Lung (tissue), 11 donors: ENCODE measurements at regions not wholly inside any gene's neighbourhood (a gene's known extent, or its start where the extent isn't known, plus 50 kb on each side); places are given as distances from the start of the nearest gene placed in this dataset.
"Not testable (repeated sequence)": the region's sequence is repeated elsewhere in the genome, so short reads cannot be mapped to it uniquely, and the experiment has no call there.

Experiments used
- ATAC-seq: fragments of 200-7000 bp; cut with Tn5 transposase; one replicate; pipeline ENCODE4 v1.9.1; 2020; ENCODE audit warnings: moderate number of reproducible peaks; ENCODE audit not compliant: insufficient read depth, low FRiP score
- DNase-seq, 3 donors: peaks; one replicate each; pipeline ENCODE4 v3.0.0-alpha.2; 2013 to 2017
- H3K27ac ChIP-seq, 2 donors: one replicate each; pipeline ENCODE4 v1.5.1; 2013; ENCODE audit warnings: mild to moderate bottlenecking in 2 of 2, moderate library complexity in 2 of 2, control low read depth in 1 of 2, inconsistent platforms in 1 of 2, low read depth in 1 of 2, low read length in 1 of 2
- H3K27me3 ChIP-seq, 3 donors: one replicate each; pipeline ENCODE4 v1.5.1; 2013; ENCODE audit warnings: low read length in 2 of 3; ENCODE audit not compliant: control insufficient read depth in 3 of 3, insufficient read depth in 3 of 3
- H3K36me3 ChIP-seq, 4 donors: one replicate each; pipeline ENCODE4 v1.5.1; 2013; ENCODE audit warnings: low read length in 4 of 4, mild to moderate bottlenecking in 1 of 4, moderate library complexity in 1 of 4; ENCODE audit not compliant: control insufficient read depth in 4 of 4, insufficient read depth in 4 of 4
- H3K4me1 ChIP-seq, 5 donors: one replicate each; pipeline ENCODE4 v1.5.1; 2013; ENCODE audit warnings: low read length in 5 of 5, mild to moderate bottlenecking in 2 of 5, moderate library complexity in 1 of 5; ENCODE audit not compliant: control insufficient read depth in 5 of 5, insufficient read depth in 5 of 5
- H3K4me3 ChIP-seq: one replicate; pipeline ENCODE4 v1.5.1; 2013; ENCODE audit warnings: mild to moderate bottlenecking, control low read depth, moderate library complexity
- H3K9ac ChIP-seq, 2 donors: one replicate each; pipeline ENCODE4 v1.5.1; 2013; ENCODE audit warnings: low read length in 2 of 2, control low read depth in 1 of 2; ENCODE audit not compliant: insufficient read depth in 1 of 2
- H3K9me3 ChIP-seq, 4 donors: one replicate each; pipeline ENCODE4 v1.5.1; 2013; ENCODE audit warnings: low read length in 3 of 4, mild to moderate bottlenecking in 1 of 4, moderate library complexity in 1 of 4; ENCODE audit not compliant: control insufficient read depth in 4 of 4, insufficient read depth in 3 of 4
- CTCF ChIP-seq: IDR thresholded peaks from 2 replicates; pipeline ENCODE4 v1.5.1; 2012; ENCODE audit warnings: mild to moderate bottlenecking; ENCODE audit errors: control extremely low read depth, extremely low read depth
- WGBS, 2 donors: extraction: QIAGEN DNeasy Blood & Tissue Kit; methylation state at CpG; one replicate each; pipeline ENCODE4 v1.1.7; 2013; 5-methylcytosine and 5-hydroxymethylcytosine counted together
- donor health status: control.
- donor health status: control.
- donor health status: Bipolar disorder and iron deficiency.
- donor health status: healthy.
- donor health status: DM: yes; HTN: yes; CAD: no.

- peaks cover 0 to 4% (median 0%) of the 10 kb centered on the region in 3 donors for H3K27me3 ChIP-seq
- H3K9me3 ChIP-seq = peaks cover 0 to 48% (median 0%) of the 10 kb centered on the region in 4 donors
- no peak for ATAC-seq
- no peaks in the 10 kb centered on the region for H3K36me3 ChIP-seq
- H3K9ac ChIP-seq = no peak overlapping the region
- no peak overlapping the region for H3K27ac ChIP-seq
- WGBS, 2 donors = 38 to 57% methylated on average over 38 of the region's 38 CpGs
- DNase-seq = no peak
- no peak overlapping the region for H3K4me3 ChIP-seq
- H3K4me1 ChIP-seq = no peaks in the 10 kb centered on the region
- TF ChIP-seq CTCF = no peak
These were observed 1513.4 kb upstream of the DEFB115 start for GRCh38 chr20:29744071-29744470.

GRCh38 chr20:29745534-29746245, 1511.8 kb upstream of the DEFB115 start:
- ATAC-seq, DNase-seq, H3K4me3 ChIP-seq, H3K4me1 ChIP-seq, H3K9ac ChIP-seq, H3K36me3 ChIP-seq, H3K27me3 ChIP-seq, H3K27ac ChIP-seq: not testable (repeated sequence)
- 81 to 82% methylated on average over 26 of the region's 26 CpGs for WGBS, 2 donors
- H3K9me3 ChIP-seq = peaks cover 0 to 50% (median 0%) of the 10 kb centered on the region in 4 donors

- no peaks in the 10 kb centered on the region for H3K4me1 ChIP-seq
- H3K9ac ChIP-seq = no peak overlapping the region
- no peak overlapping the region for H3K27ac ChIP-seq
- DNase-seq (no peak), ATAC-seq (no peak)
- H3K9me3 ChIP-seq = peaks cover 0 to 13% (median 0%) of the 10 kb centered on the region in 4 donors
- WGBS, 2 donors = 93 to 94% methylated on average over 33 of the region's 33 CpGs
- no peak for TF ChIP-seq CTCF
- no peaks in the 10 kb centered on the region for H3K27me3 ChIP-seq
- H3K4me3 ChIP-seq = no peak overlapping the region
- no peaks in the 10 kb centered on the region for H3K36me3 ChIP-seq
These were observed 1507.1 kb upstream of the DEFB115 start for GRCh38 chr20:29750268-29750899.

- H3K9ac ChIP-seq, H3K4me3 ChIP-seq, H3K36me3 ChIP-seq, ATAC-seq, DNase-seq, H3K27me3 ChIP-seq, H3K27ac ChIP-seq, H3K4me1 ChIP-seq: not testable (repeated sequence)
- peaks cover 0 to 12% (median 0%) of the 10 kb centered on the region in 4 donors for H3K9me3 ChIP-seq
- WGBS, 2 donors = 26 to 47% methylated on average over 23 to 24 of the region's 24 CpGs
These were observed 1504.6 kb upstream of the DEFB115 start for GRCh38 chr20:29752644-29753425.

GRCh38 chr20:29753426-29753746, 1504.1 kb upstream of the DEFB115 start:
- DNase-seq, H3K36me3 ChIP-seq, H3K9ac ChIP-seq, H3K4me1 ChIP-seq, ATAC-seq, H3K27me3 ChIP-seq, H3K4me3 ChIP-seq, H3K27ac ChIP-seq: not testable (repeated sequence)
- WGBS, 2 donors = 22 to 54% methylated on average over 15 of the region's 15 CpGs
- peaks cover 0 to 12% (median 0%) of the 10 kb centered on the region in 4 donors for H3K9me3 ChIP-seq

GRCh38 chr20:29753879-29754278, 1503.6 kb upstream of the DEFB115 start:
- not testable (repeated sequence) for H3K4me1 ChIP-seq, H3K36me3 ChIP-seq, DNase-seq, H3K27ac ChIP-seq, ATAC-seq, H3K9ac ChIP-seq, H3K27me3 ChIP-seq, H3K4me3 ChIP-seq
- peaks cover 0 to 12% (median 0%) of the 10 kb centered on the region in 4 donors for H3K9me3 ChIP-seq
- 67 to 81% methylated on average over 19 of the region's 19 CpGs for WGBS, 2 donors
